Fibroblast of villous mesenchyme (primary cell): ENCODE measurements at regions not wholly inside any gene's neighbourhood (a gene's known extent, or its start where the extent isn't known, plus 50 kb on each side); places are given as distances from the start of the nearest gene placed in this dataset.
"Not testable (repeated sequence)": the region's sequence is repeated elsewhere in the genome, so short reads cannot be mapped to it uniquely, and the experiment has no call there.

Source experiments
- DNase-seq: peaks from one replicate; pipeline ENCODE4 v3.0.0-alpha.2; 2010; ENCODE audit warnings: low read depth
- H3K4me3 ChIP-seq: 2 replicates; pipeline ENCODE4 v1.5.1; 2011; ENCODE audit warnings: low read depth, mild to moderate bottlenecking, low read length
- CTCF ChIP-seq: IDR thresholded peaks from 2 replicates; pipeline ENCODE4 v1.5.1; 2012; ENCODE audit warnings: low read depth, mild to moderate bottlenecking, low read length; ENCODE audit not compliant: insufficient read depth

GRCh38 chr1:81254068-81254467 is 546.7 kb upstream of the ADGRL2 start:
- TF ChIP-seq CTCF, result no peak
- no peak for DNase-seq
- no peak overlapping the region for H3K4me3 ChIP-seq

GRCh38 chr1:81252471-81253151 is 548.1 kb upstream of the ADGRL2 start:
- DNase-seq, result no peak
- H3K4me3 ChIP-seq, result no peak overlapping the region
- TF ChIP-seq CTCF, result no peak

- DNase-seq, H3K4me3 ChIP-seq: not testable (repeated sequence)
These were observed 549.9 kb upstream of the ADGRL2 start for GRCh38 chr1:81250825-81251224.

- DNase-seq, result not testable (repeated sequence)
These were observed 555.5 kb upstream of the ADGRL2 start for GRCh38 chr1:81245084-81245715.

GRCh38 chr1:81244612-81245011 is 556.1 kb upstream of the ADGRL2 start:
- not testable (repeated sequence) for DNase-seq, H3K4me3 ChIP-seq

More at GRCh38 chr1:81245084-81245715, 555.5 kb upstream of the ADGRL2 start:
- not testable (repeated sequence) for H3K4me3 ChIP-seq

GRCh38 chr1:81242103-81242502 is 558.6 kb upstream of the ADGRL2 start:
- H3K4me3 ChIP-seq, result no peak overlapping the region
- no peak for DNase-seq
- TF ChIP-seq CTCF, result no peak

GRCh38 chr1:81238129-81238528 is 562.6 kb upstream of the ADGRL2 start:
- no peak for TF ChIP-seq CTCF
- peak overlapping the region; percentile 39 for H3K4me3 ChIP-seq
- no peak for DNase-seq

GRCh38 chr1:81237473-81238089 is 563.2 kb upstream of the ADGRL2 start:
- peak overlapping the region; percentile 39 for H3K4me3 ChIP-seq
- DNase-seq, result no peak
- TF ChIP-seq CTCF, result no peak
